HG02981 (cell line): ENCODE measurements at regions not wholly inside any gene's neighbourhood (a gene's known extent, or its start where the extent isn't known, plus 50 kb on each side); places are given as distances from the start of the nearest gene placed in this dataset.

Source experiments
- ATAC-seq: cut with Tn5 transposase; IDR thresholded peaks from one replicate; pipeline ENCODE4 v1.9.1; 2021; ENCODE audit warnings: mild to moderate bottlenecking, moderate library complexity; ENCODE audit not compliant: unreplicated experiment

DNA sequence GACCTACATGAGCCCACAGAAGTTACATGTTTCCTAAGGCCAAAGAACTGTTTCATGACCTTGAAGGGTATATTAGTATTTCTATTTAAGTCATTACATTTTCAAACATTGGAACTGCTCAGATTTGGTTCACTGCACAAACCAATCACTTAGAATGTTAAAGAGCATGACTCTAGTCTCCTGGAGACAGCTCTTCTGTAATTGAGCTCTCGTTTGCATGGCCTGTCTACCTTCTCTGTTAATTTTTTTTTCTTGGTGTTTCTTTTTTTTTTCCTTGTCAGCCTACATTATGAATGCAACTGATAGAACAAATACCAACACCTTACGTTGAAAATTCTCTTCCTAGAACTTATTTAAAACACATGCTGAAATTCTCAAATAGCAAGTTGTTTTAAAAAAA, 860.2 kb upstream of the MAP3K7 start:
- ATAC-seq, result no peak

DNA sequence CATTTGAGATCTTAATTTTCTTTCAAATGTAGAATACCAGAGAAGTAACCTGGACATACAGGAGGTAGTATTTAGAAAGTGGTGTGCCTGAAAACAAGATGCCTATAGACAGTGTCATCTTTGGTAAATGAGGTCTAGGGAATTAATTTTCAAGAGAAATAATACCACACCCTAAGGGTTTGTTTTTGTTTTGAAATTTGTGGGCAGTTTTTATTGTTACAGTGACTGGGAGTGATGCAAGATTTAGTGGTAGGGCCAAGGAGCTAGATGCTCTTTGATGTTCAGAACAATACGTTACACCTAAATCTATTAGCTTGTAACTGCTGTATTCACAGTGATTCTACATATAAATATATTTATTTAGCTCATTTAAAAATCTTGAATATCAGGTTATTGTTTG, 856.5 kb upstream of the MAP3K7 start:
- no peak for ATAC-seq

- ATAC-seq, result no peak
Observed at GRCh38 chr6:91442342-91442741, 855.5 kb upstream of the MAP3K7 start.

- no peak for ATAC-seq
Observed at GRCh38 chr6:91438570-91438969, 851.7 kb upstream of the MAP3K7 start.

- no peak for ATAC-seq
Observed at GRCh38 chr6:91437315-91437729, 850.5 kb upstream of the MAP3K7 start.

DNA sequence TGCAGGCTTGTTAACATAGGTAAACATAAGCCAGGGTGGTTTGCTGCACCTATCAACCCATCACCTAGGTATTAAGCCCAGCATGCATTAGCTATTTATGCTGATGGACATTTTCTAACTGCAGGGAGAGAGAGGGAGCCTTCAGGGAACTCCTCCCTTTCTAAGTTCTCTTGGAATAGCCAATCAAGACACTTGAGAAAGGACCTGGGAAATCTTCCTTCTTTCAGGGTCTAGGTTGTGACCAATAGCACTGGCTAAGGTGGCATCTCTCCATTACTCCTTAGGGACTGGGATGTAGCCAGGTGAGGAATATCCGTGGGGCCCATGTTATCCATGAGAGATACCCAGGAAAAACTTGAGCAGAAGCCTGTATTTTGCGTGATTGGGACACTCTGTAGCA, 849.6 kb upstream of the MAP3K7 start:
- ATAC-seq, result no peak

- no peak for ATAC-seq
Observed at GRCh38 chr6:91435630-91436029, 848.8 kb upstream of the MAP3K7 start.

DNA sequence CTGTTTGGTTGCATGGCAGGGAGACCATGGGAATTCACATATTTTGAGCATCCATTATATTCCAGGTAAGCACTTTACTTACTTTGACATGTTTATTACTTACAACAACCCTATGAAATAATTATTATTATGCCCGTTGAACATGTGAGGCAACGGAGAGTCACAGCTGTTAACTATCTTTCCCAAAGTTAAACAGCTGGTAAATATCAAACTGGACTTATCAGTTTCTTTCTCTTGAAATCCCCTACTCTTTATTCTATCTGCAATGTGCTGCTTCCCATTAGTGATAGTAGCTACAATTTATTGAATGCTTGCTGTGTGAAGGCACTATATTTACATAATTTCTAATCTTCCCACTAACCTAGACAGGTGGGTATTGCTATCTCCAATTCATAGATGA, 847.7 kb upstream of the MAP3K7 start:
- no peak for ATAC-seq

DNA sequence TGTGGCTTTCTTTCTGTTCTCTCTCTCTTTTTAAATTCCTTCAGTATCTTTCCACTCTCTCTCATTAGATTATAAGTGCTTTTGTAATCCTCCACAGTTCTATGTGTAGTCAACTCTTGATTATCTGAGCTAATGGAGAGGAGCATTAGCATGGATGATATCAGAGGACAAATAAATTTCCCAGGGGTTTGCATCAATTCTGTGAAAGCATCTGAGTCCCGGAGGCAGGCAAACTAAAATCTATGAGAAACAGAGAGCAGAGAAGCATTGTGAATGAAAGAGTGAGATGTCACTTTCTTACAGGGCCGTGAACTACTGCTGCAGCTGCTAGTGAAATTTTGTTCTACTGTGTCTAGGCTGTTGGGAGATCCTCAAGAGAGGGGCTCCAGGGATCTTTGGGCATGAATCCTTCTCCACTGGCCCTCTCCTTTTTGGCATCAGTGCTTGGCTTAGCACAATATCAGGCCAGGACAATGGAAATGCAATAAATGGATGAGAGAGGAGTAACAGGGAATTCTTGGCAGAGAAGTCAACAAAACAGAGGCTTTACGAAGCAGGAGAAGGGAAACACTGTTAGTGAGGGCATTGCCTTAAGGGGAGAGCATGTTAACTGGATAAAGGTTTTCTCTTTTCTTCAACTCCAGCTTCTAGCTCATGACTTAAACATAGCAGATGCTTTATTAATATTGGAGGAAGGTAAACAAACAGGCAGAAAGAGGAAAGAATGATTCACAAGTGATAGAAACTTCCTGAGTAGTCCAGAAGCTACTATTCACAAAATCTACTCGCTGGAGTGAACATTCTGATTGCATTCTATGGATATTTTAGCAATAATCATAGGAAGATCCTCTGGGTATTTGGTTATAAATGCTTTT, 847.0 kb upstream of the MAP3K7 start:
- ATAC-seq, result no peak

DNA sequence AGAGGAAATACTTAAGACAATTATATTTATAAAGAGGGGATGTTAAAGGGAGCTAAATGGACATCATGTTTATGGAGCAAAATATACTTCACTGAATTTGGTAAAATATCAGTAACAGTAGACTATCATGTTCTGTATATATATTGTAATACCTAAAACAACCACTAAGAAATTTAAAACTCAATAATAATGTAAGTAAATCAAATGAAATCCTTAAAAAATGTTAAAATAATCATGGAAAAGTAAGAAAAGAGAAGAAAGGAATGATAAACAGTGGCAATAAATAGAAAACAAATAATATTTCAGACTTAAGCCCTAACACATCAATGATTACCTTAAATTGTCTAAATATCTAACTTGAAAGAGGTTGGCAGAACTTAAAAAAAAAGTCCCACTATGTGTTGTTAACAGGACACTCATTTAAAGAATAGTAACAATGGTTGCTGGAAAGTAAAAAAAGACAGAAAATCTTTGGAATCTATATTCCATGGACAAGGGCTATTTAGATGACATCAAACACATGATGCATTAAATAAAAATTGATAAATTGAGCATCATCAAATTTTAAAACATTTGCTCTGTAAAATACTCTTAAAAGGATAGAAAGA, 842.2 kb upstream of the MAP3K7 start:
- ATAC-seq, result no peak

- ATAC-seq, result no peak
Observed at GRCh38 chr6:91428296-91428695, 841.4 kb upstream of the MAP3K7 start.

GRCh38 chr6:91420243-91420642, 833.4 kb upstream of the MAP3K7 start:
- no peak for ATAC-seq

DNA sequence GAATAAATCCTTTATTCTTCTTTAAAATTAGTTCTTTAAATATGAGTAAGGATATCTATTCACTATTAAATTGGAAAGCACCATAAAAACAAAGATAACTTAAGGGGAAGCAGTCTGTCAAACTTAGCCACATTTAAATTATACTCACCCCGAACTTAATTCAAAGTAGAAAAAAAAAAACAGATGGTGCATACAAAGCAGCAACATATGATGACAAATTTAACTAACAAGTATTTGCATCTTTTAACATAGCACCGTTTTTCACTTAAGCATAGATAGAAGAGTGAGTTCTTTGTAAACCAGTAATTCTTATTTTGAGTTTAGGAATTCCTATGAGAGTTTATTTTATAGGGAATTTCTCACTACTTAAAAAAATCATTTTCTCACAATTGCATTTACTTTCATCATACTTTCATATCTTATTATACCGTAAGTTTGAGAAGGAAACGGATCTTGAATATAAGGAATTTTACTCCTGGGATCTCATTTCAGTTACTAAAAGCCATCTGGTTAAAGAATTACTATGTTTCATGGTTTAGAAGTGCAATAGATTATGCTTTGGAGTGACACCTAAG, 828.2 kb upstream of the MAP3K7 start:
- ATAC-seq, result no peak

DNA sequence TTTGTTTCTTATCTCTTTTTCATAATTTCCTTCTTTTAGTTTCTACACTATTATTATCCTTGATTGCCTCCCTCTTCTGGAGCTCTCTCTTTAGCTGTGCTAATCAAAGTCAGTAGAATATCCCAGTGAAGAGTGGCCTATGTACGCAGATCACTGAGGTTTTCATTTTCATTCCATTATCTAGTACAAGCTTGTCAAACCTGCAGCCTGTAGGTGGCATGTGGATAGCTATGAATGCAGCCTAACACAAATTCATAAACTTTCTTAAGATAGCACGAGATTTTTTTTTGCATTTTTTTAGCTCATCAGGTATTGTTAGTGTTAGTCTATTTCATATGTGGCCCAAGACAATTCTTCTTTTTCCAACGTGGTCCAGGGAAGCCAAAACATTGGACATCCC, 825.7 kb upstream of the MAP3K7 start:
- ATAC-seq, result no peak

DNA sequence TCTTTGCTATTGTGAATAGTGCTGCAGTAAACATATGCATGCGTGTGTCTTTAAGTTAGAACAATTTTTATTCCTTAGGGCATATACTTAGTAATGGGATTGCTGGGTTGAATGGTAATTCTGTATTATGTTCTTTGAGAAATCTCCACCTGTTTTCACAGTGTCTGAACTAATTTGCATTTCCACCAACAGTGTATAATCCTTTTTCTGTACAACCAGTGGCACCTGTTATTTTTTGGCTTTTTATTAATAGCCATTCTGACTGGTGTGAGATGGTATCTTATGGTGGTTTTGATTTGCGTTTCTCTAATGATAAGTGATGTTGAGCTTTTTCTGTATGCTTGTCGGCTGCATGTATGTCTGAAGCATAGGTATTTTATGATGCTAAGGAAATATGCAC, 820.8 kb upstream of the MAP3K7 start:
- ATAC-seq, result no peak

DNA sequence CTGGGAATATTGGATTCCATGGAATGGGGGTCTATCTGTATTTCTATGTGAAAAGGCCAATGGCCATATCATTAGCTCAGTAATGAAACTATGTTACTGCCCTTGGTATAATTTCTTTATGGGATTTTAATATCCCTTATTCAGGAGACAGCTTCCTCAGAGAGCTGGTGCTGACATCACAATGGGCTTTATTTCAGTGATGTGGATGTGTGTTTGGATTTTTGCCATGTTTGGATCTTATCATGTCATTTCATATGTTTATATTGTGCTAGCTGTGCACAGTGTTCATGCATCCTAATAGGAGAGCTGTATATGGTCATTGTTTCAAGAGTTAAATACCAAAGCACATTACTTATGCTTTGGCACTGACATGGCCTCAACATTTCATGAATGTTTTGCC, 806.1 kb upstream of the MAP3K7 start:
- no peak for ATAC-seq

DNA sequence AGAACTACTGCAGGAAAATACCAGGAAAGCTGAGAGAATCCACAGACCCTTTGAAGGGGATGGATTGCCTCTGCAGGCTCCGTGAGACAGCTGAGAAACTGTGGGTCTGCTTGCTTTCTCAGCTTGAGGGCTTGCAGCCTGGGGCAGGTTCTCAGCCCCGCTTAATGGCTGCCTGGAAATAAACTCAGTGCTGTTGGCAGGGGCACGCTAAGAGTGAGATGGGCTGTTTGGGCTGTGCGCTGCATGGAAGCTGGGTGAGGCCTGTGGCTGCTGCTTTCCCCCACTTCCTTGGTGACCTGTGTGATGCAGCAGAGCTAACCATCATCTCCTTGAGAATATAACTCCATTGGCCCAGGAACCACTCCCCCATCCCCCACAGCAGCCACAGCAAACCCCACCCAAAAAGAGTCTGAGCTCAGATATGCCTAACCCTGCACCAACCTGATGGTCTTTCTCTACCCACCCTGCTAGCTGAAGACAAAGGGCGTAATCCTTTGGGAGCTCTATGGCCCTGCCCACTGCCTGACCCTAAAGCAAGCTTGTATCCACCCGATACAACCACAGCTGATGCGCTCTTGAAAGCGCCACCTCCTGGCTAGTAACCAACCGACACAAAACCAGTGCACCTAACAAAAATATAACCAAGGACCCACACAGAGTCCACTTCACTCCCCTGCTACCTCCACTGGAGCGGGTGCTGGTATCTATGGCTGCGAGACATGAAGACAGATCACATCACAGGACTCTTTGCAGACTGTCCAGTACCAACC, 800.6 kb upstream of the MAP3K7 start:
- no peak for ATAC-seq

DNA sequence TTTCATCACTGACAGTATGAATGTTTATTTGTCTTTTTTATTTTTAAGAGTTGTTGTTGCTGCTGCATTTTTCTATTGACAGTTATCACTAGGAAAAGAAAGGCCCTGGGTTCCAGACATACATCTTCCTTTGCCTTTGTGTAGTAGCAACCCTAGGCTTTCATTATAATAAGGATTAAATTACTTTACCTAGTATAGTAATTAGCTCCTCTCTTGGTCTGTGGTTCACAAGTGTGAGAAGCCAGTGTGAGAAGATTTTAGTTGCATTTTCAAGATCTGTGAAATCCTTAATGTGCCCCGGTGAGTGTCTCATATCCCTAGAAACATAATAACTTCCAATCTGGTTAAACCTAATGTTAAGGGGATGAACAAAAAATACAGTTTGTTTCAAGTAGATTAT, 799.3 kb upstream of the MAP3K7 start:
- ATAC-seq, result no peak

DNA sequence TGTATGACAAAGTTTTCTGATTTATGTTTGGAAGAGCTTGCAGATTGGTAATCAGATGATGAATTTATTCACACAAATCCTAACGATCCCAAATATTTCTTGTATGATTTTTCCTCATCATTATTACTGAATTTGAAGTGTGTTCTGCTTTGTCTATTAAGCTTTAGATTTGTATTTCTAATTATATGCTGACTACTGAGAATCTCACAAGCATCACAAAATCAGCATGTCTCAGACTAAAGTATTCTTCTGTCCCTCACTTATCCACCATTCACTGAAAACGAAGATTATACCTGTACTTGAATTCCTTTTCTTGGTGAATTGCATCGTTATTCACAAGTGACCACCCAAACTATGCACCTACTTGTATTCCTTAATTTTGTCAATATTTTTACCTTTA, 796.3 kb upstream of the MAP3K7 start:
- ATAC-seq, result no peak

DNA sequence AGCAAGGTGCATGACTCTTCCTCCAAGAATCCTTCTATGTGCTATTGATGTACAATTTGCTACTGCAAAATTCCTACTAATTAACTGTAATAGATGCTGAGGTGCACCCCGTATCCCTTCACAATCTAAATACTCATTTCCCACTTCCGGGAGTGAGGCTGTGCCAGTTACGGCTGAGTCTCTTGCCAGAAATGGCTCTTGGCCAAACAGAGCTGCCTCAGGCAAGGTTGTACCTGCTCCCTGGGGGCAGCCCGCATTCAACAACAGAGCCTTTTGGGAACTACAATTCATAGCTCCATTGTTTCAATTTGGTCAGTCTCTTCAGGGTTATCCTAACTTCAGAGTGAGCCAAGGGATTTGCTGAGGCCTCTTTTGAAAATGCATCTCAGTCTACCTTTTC, 789.8 kb upstream of the MAP3K7 start:
- ATAC-seq, result no peak

- ATAC-seq, result no peak
Observed at GRCh38 chr6:91366781-91367180, 779.9 kb upstream of the MAP3K7 start.

GRCh38 chr6:91358986-91359385, 772.1 kb upstream of the MAP3K7 start:
- no peak for ATAC-seq
